HG03575 (cell line): ENCODE measurements at regions not wholly inside any gene's neighbourhood (a gene's known extent, or its start where the extent isn't known, plus 50 kb on each side); places are given as distances from the start of the nearest gene placed in this dataset.
"Not testable (repeated sequence)": the region's sequence is repeated elsewhere in the genome, so short reads cannot be mapped to it uniquely, and the experiment has no call there.

Source experiments
- ATAC-seq: cut with Tn5 transposase; IDR thresholded peaks from one replicate; pipeline ENCODE4 v1.9.1; 2021; ENCODE audit not compliant: unreplicated experiment, insufficient number of reproducible peaks, low FRiP score; ENCODE audit errors: extremely low read depth

GRCh38 chr1:55781944-55782482, 566.8 kb upstream of the USP24 start:
- no peak for ATAC-seq

- ATAC-seq, result no peak
These were observed 565.8 kb upstream of the USP24 start for GRCh38 chr1:55781003-55781402.

- no peak for ATAC-seq
These were observed 562.4 kb upstream of the USP24 start for GRCh38 chr1:55777545-55777944.

DNA sequence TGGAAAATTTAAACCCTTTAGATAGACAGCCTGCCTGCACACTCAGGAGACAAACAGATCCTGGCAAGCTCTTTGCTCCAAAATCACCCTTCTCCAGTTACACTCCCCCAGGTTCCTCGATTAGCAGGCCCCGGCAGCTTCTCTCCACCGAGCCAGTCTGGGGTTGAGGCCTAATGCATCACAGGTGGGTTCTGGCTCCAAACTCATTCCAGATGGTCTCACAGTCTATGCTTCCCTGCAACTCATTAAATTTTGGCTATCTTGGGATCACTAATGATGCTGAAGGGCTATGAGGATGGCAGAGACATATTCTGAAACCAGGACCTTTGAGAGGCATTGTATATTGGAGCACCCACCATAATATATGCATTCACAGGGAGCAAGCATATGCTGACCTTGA, 559.8 kb upstream of the USP24 start:
- ATAC-seq, result no peak

DNA sequence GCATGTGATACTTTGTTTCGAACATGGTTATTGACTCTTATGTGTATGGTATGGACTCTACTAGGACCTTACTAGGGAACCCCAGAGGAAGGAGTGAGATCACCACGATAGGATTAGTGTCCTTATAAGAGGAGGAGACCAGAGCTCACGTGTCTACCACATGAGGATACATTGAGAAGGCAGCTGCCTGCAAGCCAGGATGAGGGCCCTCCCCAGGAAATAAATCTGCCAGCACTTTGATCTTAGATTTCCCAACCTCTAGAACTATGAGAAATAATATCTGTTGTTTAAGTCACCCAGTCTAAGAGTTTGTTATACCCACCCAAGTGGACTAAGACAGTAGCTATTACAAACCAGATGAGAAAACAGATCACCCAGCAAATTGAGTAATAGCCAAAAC, 559.3 kb upstream of the USP24 start:
- ATAC-seq, result no peak

DNA sequence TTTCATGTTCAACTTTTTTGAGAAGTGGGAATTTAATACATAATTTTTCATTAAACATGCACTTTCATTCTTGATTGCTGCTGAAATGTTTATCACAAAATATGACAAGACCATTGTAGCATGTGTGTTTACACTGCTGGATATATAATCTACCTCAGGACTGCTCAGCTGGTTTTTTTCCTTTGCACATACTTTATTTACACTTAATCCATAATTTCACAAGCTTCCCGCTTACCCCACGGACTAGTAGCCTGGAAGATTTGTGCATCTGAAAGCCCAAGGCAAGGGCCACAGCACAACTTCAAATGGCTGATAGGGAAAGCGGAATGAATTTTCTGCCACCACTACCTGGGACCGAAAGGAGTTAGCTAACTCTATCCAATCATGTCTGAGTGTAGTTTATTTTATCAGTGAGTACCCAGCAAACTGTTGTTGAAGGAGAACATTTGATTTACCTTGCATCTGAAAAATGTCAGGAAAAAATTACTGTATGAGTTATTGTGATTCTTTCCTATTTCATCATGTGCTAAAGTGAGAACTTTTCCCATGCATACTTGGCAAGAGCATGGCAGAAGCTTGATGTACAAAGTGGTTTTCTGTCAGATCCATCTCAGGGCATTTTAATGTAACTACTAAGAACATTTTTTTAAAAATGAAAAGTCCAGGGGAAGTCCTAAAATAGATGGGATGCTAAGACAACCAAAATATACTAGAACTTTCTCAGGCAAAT, 558.2 kb upstream of the USP24 start:
- ATAC-seq, result no peak

GRCh38 chr1:55768327-55768952, 553.3 kb upstream of the USP24 start:
- ATAC-seq, result no peak

- ATAC-seq, result no peak
These were observed 552.0 kb upstream of the USP24 start for GRCh38 chr1:55767171-55767570.

GRCh38 chr1:55765505-55765904, 550.3 kb upstream of the USP24 start:
- not testable (repeated sequence) for ATAC-seq

GRCh38 chr1:55751776-55752175, 536.6 kb upstream of the USP24 start:
- no peak for ATAC-seq

- no peak for ATAC-seq
These were observed 535.4 kb upstream of the USP24 start for GRCh38 chr1:55750628-55750995.

DNA sequence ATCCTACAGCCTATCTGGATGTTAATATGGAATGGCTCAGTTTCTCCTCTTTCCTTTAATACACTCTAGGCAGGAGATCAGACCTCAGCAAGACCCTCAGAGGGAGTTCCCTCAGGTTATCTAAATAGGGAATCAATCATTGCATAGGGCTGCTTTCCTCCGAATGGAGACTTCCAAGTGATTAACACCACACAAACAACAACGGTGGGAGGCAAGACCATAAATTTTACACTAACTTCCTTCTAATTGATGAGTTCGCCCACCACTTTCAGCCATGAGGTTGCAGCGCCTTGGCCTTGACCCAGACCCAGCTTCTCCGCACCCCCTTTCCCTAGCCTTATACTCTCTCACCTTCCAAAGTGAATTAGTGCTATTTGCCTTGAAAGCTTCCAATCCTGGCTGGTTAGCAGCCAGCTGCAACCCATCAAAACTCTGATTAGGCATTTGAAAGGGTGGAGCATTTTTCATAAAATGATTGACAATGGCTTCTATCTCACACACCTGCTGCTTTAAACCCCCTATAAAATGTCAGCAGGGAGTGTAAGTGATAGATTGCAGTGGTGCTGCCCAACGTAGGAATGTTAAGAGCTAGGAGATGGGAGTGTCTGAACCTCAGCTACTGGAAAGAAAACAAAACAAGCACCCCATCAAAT, 534.9 kb upstream of the USP24 start:
- no peak for ATAC-seq

GRCh38 chr1:55747408-55747841, 532.3 kb upstream of the USP24 start:
- ATAC-seq, result no peak

DNA sequence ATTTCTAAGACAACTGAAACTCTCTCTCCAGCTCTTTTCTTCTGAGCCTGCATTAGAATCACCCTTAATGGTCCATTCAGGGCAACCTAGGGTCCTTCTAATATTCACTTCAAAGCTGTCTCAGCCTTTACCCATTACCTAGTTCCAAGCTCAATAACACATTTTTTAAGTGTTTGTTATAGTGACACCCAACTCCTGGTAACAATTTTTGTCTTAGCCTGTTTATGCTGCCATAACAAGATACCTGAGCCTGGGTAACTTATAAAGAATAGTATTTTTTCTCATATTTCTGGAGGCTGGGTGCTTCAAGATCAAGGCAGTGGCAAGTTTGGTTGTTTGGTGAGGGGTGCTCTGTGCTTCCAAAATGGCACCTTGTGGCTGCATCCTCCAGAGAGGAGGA, 531.5 kb upstream of the USP24 start:
- ATAC-seq, result no peak

DNA sequence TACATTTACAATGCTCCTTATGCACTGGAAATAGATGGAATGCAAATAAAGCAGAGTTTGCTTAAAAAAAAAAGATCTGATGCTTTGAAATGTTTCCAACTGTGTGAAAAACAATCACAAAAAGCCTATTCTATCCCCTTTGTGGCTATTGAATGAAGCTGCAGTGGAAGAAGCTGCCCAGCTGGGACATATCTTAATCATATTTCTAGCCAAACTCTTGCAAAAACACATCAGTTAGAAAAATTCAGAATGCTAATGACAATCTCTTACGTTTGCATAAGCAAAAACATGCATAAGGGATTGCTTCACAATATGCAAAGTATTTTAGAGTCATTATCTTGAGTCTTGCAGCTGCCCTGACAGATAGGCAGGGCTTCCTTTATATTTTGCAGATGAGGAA, 526.4 kb upstream of the USP24 start:
- ATAC-seq, result no peak

- ATAC-seq, result no peak
These were observed 519.9 kb upstream of the USP24 start for GRCh38 chr1:55735106-55735505.

GRCh38 chr1:55726994-55727393, 511.8 kb upstream of the USP24 start:
- no peak for ATAC-seq

GRCh38 chr1:55725378-55725777, 510.2 kb upstream of the USP24 start:
- ATAC-seq, result no peak

DNA sequence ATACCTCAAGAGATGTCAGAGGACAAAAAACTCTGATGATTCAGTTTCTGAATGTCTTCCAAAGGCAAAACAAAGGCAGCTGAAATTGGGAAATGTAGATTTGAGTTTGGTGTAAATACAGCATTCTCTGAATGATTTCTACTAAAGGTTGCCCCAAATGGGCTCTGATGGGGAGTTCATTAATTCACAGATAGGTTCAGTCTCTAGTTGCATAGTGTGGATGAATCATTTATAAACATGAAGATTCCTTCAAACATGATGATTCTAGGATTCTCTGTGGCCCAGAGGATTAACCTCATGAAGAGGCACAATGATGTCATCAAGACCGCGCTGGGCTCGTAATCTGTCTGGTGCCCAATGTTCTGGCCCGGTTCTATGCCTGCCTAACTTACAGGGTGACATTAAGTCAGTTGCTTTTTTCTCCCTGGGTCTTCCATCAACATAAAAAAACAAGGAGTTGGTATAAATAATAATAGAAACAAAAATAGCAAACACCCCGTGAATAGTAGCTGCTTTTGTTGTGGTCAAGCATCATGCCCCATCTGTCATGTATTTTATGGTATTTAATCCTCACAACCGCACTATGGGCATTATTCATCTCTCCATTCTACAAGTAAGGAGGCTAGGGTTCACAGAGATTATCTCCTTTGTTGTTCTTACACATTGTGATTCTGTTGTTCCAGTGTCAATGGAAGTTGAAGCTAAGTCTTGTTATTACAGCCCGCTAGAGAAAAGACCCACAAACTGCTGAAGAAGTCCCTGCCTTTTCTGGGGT, 509.6 kb upstream of the USP24 start:
- ATAC-seq, result no peak
